EL (cell line): ENCODE measurements at regions not wholly inside any gene's neighbourhood (a gene's known extent, or its start where the extent isn't known, plus 50 kb on each side); places are given as distances from the start of the nearest gene placed in this dataset.

Experiments
- DNase-seq: peaks from one replicate; pipeline ENCODE4 v3.0.0-alpha.2; 2016

GRCh38 chr4:63607169-63607872, 801.9 kb downstream of the TECRL start:
- DNase-seq, result no peak

GRCh38 chr4:63589796-63590195, 819.5 kb downstream of the TECRL start:
- DNase-seq, result no peak

- DNase-seq, result no peak
These were observed 825.7 kb downstream of the TECRL start for GRCh38 chr4:63583561-63583960.

GRCh38 chr4:63583007-63583406, 826.2 kb downstream of the TECRL start:
- no peak for DNase-seq

GRCh38 chr4:63580796-63581475, 828.3 kb downstream of the TECRL start:
- DNase-seq, result no peak

- no peak for DNase-seq
These were observed 830.9 kb downstream of the TECRL start for GRCh38 chr4:63578383-63578782.

GRCh38 chr4:63566658-63567057, 842.6 kb downstream of the TECRL start:
- DNase-seq, result no peak

GRCh38 chr4:63563288-63564014, 845.8 kb downstream of the TECRL start:
- no peak for DNase-seq

GRCh38 chr4:63558709-63559108, 850.5 kb downstream of the TECRL start:
- no peak for DNase-seq

- no peak for DNase-seq
These were observed 852.9 kb downstream of the TECRL start for GRCh38 chr4:63556332-63556731.

GRCh38 chr4:63553123-63553522, 856.1 kb downstream of the TECRL start:
- no peak for DNase-seq

- no peak for DNase-seq
These were observed 867.4 kb downstream of the TECRL start for GRCh38 chr4:63541828-63542227.

- DNase-seq, result no peak
These were observed 879.5 kb downstream of the TECRL start for GRCh38 chr4:63529581-63530337.

- no peak for DNase-seq
These were observed 880.8 kb downstream of the TECRL start for GRCh38 chr4:63528256-63528991.

- no peak for DNase-seq
These were observed 883.0 kb downstream of the TECRL start for GRCh38 chr4:63526251-63526650.

GRCh38 chr4:63524764-63525163, 884.5 kb downstream of the TECRL start:
- DNase-seq, result no peak

GRCh38 chr4:63505714-63506460, 903.4 kb downstream of the TECRL start:
- no peak for DNase-seq

GRCh38 chr4:63493265-63493664, 916.0 kb downstream of the TECRL start:
- DNase-seq, result no peak

GRCh38 chr4:63492515-63492914, 916.7 kb downstream of the TECRL start:
- no peak for DNase-seq

- DNase-seq, result no peak
These were observed 944.9 kb downstream of the TECRL start for GRCh38 chr4:63464393-63464792.

GRCh38 chr4:63460075-63460474, 949.2 kb downstream of the TECRL start:
- DNase-seq, result no peak

- no peak for DNase-seq
These were observed 949.9 kb downstream of the TECRL start for GRCh38 chr4:63459329-63459728.
